Sciatic nerve (tissue), 2 donors: ENCODE measurements at regions not wholly inside any gene's neighbourhood (a gene's known extent, or its start where the extent isn't known, plus 50 kb on each side); places are given as distances from the start of the nearest gene placed in this dataset.
"Not testable (repeated sequence)": the region's sequence is repeated elsewhere in the genome, so short reads cannot be mapped to it uniquely, and the experiment has no call there.

Experiments
- ATAC-seq: fragments of 200-7000 bp; cut with Tn5 transposase; one replicate; pipeline ENCODE4 v1.9.1; 2020; ENCODE audit warnings: mild to moderate bottlenecking, moderate library complexity
- DNase-seq: peaks from one replicate; pipeline ENCODE4 v3.0.0-alpha.2; 2020; ENCODE audit warnings: low spot score
- intact Hi-C: fragments of 100-400 bp; cut with DNase I; formaldehyde crosslinking; loops from one replicate; pipeline ENCODE4 v1.14.2; 2022
- donor health status: DM: no; HTN: no; CAD: no.
- donor health status: DM: no; HTN: no; CAD: no.

DNA sequence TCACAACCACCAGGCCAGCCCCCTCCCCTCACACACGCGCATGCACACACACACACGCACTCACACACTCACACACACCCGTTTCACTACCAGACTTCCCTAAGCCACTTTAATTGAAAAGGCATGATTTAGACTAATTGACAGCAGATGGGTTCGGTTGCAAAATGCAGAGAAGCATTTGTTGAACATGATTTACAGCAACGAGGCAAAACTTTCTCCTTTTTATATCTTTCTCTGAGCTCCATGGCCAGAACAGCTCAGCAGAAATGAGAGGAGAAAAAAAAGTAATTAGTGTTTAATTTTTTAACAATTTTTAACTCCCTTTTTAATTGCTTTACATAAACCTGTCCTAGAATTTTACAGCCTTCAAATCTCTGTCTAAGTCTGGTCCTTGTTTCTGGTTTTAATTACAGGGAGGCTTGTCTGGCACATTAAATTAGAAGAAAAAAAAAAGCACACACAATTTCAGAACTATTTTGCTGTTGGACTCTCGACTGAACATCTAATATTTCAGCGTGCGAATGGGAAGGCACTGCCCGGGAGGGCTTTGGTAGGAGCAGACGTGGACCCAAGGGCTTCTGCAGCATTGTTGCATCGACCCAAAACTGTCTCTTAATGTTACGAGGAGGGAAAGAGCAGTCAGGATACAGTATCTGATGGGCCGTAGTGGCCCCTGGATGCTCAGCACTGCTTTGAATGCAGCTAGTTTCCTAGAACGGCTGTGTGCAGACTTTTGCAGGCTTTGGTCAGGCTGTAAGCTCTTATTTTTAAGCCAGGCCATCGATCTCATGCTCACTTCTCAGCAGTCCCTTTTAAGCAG is 255.9 kb downstream of the SOX9 start:
- intact Hi-C loops, result no loop called here
- ATAC-seq, result peak; percentile 72
- DNase-seq, result no peak

DNA sequence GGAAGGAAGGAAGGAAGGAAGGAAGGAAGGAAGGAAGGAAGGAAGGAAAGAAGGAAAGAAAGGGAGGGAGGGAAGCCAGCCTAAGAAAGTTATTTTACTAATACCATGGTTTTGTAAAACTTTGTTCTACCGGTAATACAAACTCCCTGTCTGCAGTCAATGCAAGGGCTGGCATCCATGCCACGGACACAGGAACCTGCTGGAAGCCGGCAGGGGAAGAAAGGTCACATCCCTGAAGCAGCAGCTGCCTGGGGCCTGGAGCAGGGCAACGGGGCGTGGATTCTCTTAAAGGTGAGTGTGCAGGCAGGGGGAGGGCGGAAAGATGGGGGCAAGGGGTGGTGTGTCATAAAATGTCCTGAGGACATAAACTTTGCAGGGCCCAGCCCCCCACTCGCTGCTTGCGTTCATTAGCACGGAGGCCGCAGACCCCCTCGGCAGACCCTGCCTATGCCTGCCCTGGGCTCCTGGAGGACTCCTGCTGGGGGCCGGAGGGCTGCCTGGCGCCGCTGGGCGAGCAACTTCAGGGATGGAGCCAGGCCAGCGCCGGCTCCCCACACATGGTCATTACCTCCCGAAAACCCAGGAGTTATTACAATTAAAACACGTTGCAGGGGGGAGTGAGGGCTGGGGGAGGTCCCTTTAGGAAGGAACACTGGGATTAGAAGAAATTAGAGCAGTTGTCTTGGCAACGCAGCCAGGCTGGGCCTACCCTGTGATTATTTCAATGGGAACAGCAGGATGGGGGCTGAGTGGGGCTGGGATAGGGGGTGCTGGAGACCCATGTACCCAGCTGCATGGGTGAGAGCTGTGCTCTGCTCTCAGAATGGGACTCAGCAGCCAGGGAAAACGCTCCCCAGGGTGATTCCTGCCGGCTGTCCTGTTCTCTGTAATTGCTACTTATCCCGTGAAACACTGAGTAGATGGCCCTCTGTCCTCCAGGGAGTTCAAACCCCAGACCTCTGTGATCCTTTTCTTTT is 257.9 kb downstream of the SOX9 start:
- ATAC-seq, result no peak
- no peak for DNase-seq
- intact Hi-C loops, result no loop called here

DNA sequence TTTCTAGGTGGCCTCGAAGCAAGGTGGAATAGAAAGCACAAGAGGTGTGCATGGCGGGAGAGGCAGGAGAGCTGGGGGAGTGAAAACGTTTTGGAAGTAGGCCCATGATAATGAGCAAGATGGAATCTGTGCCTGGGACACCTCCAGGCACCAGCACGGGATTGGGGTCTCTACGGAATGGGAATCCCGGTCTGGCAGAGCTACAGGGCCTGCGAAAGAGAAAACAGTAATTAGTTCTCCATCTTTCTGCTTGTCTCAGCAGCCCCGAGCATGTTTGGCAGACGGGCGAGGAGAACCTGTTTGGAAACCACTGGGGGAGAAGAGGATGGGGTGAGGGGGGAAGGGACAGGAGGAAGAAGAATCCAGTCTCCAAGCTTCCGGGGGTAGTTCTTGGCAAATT is 258.7 kb downstream of the SOX9 start:
- no peak for ATAC-seq
- no peak for DNase-seq
- intact Hi-C loops, result no loop called here

DNA sequence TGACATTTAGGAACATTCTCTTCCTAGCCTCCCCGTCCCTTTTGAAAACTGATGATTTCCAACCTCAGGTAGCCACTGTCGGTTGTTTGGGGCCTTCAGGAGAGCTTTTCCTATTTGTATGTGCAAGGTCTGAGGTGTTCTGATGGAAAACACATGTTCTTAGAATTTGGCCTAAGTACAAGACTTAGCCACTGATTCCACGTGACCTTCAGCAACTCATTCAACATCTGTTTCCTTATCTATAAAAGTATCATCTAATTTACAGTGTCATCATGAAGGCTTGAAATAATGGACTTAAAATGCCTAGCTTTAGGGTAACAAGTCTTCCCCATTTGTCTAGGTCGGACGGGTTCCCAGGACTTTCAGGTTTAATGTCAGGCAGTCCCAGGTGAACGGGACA is 259.3 kb downstream of the SOX9 start:
- DNase-seq, result no peak
- intact Hi-C loops, result no loop called here
- no peak for ATAC-seq

DNA sequence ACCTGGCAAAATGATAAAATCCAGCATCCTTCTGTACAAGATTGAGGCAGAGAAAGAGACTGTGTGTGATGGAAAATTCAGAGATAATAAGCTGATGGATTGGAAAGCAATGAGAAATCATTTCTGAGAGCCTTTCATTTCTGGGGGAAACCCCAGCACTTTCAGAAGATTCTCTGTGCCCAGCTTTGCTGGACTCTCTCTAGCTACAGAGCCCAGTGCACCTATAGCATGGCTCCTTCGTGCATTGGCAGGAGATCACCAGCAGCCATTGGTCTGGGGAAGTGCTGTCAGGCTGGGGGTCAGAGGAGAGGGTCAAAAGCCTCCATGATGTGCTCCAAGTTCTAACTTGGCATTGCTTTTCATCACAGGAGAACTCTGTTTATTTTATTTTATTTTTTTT is 259.9 kb downstream of the SOX9 start:
- DNase-seq, result no peak
- intact Hi-C loops, result no loop called here
- ATAC-seq, result no peak

DNA sequence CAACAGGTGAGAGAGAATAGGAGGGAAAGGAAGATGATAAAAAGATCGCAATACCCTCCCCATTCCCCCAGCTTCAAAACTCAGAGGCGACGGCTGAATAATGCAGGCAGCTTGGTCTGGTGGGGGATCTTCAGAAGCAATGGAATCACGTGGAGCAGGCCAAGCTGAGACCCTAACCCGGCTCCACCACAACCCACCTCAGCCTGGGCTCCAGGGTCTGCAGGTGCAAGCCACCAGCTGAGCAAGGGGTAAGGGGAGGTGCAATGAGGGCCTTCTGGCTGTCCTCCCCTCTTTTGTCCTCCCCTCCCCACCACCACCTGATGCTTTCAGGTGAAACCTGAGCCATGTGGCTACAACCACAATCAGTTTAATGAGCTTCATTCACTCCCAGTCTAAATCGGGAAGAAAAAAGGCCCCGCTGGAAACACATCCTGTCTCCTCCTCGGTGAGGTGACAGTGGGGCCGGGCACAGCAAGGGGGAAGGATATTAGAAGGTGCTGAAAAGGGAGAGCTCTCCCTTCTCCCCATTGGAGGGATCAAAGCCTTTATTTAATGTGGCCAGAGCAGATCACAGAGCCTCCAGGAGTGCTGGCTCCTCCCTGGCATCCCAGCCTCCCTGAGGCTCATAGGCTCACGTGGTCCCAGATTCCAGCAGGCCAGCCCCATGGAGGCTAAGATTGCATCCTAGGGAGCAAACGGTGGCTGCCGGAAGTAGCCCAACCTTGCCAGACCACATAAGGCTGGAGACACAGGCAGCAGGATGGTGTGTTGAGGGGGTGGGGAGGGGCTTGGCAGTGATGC is 261.0 kb downstream of the SOX9 start:
- intact Hi-C loops, result no loop called here
- no peak for DNase-seq
- peak; percentile 40 for ATAC-seq

DNA sequence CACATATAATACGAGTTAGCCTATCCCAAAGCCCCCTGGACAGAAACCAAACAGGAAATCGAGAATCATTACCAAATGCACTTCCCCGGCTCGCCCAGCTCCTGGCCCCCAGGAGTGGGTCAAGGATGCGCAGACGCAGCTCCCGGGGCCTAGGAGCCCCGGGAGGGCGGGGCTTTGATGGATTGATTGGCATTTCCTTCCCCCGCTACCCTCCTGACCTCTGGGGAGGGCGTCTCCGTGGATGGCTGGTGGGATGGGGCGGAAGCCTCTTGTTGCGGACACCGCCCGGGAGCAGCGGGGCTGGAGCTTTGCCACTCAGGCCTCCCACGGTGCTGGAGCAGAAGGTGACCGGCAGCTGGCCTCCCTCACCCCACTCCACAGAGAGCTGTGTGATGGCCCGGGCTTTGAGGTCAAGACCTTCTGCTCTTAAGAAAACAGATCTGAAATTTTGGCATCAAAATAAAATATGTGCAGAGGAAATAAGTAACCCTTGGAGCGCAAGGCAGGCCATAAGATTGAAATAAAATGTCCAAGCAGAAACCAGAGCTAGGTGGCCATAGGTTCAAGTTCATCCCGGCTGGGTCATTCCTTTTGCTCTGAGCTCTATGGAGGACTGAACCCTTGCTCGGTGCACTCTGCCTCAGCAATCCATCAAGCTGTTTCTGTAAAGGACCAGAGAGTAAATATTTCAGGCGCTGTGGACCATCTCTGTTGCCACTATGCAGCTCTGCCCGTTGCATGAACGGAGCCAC is 262.3 kb downstream of the SOX9 start:
- intact Hi-C loops, result no loop called here
- DNase-seq, result peak; percentile 78

DNA sequence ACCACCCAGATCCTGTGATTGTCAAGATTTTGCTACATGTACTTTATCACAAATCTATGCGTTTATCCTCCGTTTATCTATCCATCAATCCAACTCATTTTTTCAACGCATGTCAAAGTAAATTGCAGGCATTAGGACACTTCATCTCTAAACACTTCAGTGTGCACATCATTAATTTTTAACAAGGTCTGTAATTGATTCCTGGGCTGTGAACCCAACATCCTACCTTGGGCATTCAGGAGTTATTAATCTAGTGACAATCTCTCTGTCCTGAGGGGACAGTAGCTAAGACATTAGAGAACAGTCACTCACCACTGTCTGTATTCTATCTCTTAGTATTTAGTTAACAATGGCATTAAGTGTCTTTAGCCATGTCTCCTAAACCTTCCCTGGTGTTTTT is 264.7 kb downstream of the SOX9 start:
- intact Hi-C loops, result no loop called here
- ATAC-seq, result no peak
- DNase-seq, result no peak

More for the DNA sequence above, 262.3 kb downstream of the SOX9 start:
- ATAC-seq, result peak; percentile 85

DNA sequence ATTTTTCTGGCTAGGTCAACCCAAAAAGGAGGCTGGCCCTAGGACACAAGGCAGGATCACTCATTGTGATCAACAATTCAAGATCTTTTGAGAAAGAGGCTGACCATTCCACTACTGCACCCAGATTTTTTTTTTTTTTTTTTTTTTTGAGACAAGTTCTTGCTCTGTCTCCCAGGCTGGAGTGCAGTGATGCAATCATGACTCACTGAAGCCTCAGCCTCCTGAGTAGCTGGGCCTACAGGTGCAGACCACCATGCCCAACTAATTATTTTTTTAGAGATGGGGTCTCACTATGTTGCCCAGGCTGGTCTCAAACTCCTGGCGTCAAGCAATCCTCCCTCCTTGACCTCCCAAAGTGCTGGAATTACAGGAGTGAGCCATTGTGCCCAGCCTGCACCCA is 265.4 kb downstream of the SOX9 start:
- DNase-seq, intact Hi-C loops: not testable (repeated sequence)
- ATAC-seq, result peak; percentile 19

DNA sequence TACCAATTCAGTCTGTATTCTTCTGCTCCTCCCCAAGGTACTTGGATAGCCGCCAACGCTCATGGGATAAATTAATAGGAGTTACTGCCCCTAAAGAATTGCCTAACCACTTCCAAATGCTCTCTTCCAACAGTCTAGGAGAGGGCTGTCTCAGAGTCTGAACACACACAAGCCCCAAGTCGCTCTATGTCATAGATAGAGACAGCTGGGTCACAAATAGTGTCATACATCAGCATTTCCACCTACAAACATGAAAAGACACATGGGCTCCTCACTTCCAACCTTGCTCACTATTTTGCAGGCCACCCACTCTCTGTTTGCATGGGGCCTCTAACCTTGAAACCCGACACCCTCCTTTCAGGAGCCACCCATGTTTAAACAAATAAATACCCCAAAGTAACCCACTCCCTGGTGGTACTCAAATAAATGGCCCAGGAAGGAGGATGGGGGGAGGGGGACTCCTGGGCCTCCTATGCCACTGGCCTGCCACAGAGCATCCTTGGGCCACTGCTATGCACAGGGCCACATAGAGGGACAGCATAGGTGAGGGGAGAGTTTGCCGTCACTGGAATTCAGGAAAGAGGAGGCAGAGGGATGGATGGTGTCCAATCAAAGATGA is 265.9 kb downstream of the SOX9 start:
- ATAC-seq, result peak; percentile 43
- intact Hi-C loops, result no loop called here
- no peak for DNase-seq

DNA sequence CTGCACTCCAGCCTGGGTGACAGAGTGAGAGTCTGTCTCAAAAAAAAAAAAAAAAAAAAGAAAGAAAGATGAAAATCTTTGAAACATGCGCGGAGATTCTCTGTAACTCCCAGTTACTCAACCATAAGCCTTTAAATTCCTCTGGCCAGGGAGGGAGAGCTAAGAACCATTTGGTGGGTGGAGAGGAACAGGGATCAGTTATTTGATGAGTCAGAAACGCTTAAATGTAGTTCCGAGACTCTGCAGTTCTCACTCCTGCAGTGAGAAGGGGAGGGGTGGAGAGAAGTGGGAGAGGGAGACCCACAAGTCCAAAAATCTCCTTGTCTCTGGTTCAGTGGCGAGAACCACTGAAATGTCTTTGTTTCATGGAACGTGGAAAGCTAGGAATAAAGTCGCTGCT is 266.7 kb downstream of the SOX9 start:
- DNase-seq (no peak), ATAC-seq (no peak)
- intact Hi-C loops, result no loop called here

DNA sequence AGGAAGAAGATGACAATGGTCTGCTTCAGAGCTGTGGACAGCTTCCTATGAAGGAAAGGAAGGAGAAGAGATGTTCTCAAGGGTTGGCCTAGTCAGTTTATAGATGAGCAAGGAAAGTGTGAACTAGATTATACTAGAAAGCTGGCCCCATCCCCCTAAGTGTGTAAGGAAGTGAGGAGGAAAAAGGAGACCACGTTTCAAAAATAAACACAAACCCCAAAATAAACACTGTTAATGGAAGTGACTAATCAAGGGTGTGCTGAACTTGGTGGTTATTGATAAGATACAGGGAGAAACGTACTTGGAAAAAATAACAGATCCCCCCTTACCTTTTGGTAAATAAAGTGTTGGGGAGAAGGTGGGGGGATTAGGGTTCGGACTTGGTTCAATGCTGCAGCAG is 267.1 kb downstream of the SOX9 start:
- intact Hi-C loops, result no loop called here
- no peak for DNase-seq
- no peak for ATAC-seq

DNA sequence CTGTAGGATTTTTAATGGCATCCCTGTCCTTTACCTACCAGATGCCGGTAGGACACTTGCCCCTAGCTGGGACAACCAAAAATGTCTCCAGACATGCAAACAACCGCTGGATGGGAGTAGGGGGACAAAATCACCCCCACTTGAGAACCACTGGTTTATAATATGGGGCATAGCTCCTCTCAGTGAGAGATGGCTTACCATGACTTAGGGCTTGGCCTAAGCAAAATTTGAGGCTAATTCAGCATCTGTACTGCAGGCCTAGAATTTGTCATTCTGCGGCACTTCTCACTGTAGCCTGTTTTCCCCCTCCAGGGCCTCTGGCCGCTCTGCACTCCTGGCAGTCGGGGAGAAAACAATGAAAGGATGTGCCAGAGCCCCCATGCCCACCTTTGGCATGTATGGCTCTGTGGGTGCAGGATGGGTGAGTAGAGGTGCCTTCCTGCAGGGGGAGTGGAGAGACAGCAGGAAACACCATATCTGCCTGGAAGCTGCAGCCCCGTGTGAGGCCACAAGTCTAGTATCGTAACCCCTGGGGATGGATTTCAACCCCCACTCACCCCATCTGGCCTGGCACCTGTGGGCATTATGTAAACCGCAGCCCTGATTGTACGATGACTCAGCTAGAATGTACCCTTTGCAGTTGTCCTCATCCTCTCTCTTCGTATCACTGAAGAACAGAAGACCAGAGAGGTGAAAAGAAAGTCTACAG is 268.1 kb downstream of the SOX9 start:
- intact Hi-C loops, result no loop called here
- ATAC-seq (no peak), DNase-seq (no peak)

DNA sequence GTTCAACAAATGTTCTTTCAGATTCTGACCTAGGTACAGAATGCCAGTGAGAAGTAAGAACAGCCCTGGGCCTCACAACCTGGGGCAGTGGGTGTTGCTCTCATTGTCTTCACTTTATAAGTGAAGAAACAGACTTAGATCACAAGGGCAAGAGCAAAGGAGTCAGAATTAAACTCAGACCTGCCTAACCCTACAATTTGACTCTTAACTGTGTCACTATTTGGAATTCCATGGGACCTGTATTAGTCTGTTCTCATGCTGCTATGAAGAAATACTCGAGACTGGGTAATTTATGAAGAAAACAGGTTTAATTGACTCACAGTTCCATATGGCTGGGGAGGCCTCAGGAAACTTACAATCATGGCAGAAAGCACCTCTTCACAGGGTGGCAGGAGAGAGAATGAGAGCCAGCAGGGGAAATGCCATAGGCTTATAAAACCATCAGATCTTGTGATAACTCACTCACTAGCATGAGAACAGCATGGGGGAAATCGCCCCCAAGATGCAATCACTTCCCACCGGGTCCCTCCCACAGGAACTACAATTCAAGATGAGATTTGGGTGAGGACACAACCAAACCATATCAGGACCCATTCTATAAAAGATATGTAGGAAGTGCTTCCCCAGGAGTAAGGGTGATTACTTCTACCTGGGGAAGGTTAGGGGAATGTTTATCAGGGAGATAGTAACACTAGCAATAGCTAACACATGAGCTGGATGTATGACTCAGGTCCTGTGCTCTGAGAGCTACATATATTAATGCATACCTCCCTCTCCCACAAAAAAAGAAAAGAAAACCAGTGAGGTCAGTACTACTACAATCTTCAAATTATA is 270.1 kb downstream of the SOX9 start:
- ATAC-seq (no peak), DNase-seq (no peak)
- intact Hi-C loops, result no loop called here

DNA sequence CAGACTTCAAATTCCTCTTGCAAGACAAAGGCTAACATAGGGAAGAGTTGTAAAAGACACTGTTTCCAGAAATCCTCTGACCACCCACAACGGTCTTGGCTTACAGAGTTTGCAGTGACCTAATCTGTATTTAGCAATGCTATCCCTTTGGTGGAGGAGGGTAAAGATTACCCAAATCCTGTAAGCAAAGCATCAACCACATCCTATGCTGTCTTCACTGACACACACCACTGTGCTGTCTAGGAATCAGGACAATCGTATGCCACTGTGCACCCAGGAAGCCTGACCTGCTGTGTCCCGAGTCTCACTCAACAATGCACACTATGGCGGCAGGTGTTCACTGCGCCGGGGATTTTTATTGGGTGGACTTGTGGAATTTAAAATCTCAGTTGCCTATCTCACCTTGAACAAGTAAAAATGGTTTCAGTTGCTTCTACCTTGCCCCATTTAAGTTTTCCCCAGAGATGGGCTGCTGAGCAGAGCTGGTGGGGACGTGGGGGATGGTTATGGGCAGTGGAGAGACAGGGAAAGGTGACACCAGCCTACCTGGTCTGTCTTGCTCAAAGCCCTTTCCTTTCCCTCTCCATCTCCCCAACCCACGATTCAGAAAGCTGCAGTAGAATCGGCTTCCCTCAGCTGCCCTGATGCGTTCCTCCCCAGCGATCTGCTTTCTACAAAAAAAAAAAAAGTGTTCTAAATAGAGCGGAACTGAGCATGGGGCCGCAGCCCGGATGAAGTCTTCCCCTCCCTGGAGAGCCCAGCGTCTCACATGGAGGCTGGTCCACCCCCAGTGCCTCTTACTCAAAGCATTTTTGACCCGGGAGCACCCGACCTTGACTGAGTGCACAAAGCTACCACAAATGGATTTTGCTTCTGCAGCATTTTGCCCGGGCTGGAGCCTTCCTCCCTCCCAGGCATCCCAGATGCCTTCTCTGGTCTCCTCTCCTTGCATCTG is 271.5 kb downstream of the SOX9 start:
- intact Hi-C loops, result no loop called here
- DNase-seq (no peak), ATAC-seq (peak; percentile 95)

DNA sequence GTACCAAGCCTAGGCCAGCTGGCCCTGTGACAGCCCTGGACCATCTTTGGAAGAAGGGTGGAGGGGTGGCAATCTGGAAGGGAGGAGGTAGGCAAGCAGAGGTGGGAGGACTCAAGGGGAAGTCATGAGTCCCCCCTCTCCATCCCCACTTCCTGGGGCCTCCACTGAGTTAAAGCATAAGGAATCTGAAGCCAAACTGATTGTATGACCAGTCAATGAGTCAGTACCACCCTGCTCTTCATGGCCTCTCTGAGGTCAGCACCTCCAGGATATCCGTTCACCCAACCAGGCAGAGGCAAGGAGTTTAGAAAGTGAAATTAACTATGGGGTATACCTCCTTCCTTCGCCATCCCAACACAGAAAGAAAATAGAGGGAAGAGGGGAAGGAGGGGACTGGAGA is 272.7 kb downstream of the SOX9 start:
- ATAC-seq, result no peak
- intact Hi-C loops, result no loop called here
- no peak for DNase-seq
